B cell (primary cell): ENCODE measurements at regions not wholly inside any gene's neighbourhood (a gene's known extent, or its start where the extent isn't known, plus 50 kb on each side); places are given as distances from the start of the nearest gene placed in this dataset.

Experiments
- CTCF ChIP-seq: fragments of 200-600 bp; IDR thresholded peaks from one replicate; pipeline ENCODE4 v1.8.0; 2022; ENCODE audit warnings: antibody characterized with exemption, mild to moderate bottlenecking
- EZH2 ChIP-seq: IDR thresholded peaks from 2 replicates; pipeline ENCODE4 v1.6.1; 2012; ENCODE audit warnings: borderline replicate concordance, low read depth, mild to moderate bottlenecking, moderate library complexity, low read length; ENCODE audit not compliant: insufficient read depth, poor library complexity, severe bottlenecking

- TF ChIP-seq CTCF: no peak
- TF ChIP-seq EZH2: no peak
Observed at GRCh38 chr13:63156816-63157215, 1741.2 kb upstream of the PCDH20 start.
